ENCODE measurements at regions not wholly inside any gene's neighbourhood (a gene's known extent, or its start where the extent isn't known, plus 50 kb on each side); places are given as distances from the start of the nearest gene placed in this dataset.

GRCh38 chr9:105966834-105967233, 272.5 kb downstream of the TMEM38B start:
- Histone ChIP-seq H3K27me3 (replicated peaks; ENCODE audit: insufficient read depth) (no peaks in the 10 kb centered on the region), H3K4me1 (replicated peaks) (no peaks in the 10 kb centered on the region), H3K27ac (no peak overlapping the region), H3K9me3 (no peaks in the 10 kb centered on the region), H3K36me3 (no peaks in the 10 kb centered on the region), H3K4me3 (no peak overlapping the region)
- TF ChIP-seq, protein P1, sequence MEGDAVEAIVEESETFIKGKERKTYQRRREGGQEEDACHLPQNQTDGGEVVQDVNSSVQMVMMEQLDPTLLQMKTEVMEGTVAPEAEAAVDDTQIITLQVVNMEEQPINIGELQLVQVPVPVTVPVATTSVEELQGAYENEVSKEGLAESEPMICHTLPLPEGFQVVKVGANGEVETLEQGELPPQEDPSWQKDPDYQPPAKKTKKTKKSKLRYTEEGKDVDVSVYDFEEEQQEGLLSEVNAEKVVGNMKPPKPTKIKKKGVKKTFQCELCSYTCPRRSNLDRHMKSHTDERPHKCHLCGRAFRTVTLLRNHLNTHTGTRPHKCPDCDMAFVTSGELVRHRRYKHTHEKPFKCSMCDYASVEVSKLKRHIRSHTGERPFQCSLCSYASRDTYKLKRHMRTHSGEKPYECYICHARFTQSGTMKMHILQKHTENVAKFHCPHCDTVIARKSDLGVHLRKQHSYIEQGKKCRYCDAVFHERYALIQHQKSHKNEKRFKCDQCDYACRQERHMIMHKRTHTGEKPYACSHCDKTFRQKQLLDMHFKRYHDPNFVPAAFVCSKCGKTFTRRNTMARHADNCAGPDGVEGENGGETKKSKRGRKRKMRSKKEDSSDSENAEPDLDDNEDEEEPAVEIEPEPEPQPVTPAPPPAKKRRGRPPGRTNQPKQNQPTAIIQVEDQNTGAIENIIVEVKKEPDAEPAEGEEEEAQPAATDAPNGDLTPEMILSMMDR (IDR thresholded peaks at IDR 0.05): no peak
- no peak for TF ChIP-seq POLR2A (IDR thresholded peaks at IDR 0.05)
- intact Hi-C loops (cut with DNase I): no loop called here
- 69% methylated on average over 1 of the region's 1 CpG for WGBS
- DNase-seq (ENCODE audit: low spot score): no peak

DNA sequence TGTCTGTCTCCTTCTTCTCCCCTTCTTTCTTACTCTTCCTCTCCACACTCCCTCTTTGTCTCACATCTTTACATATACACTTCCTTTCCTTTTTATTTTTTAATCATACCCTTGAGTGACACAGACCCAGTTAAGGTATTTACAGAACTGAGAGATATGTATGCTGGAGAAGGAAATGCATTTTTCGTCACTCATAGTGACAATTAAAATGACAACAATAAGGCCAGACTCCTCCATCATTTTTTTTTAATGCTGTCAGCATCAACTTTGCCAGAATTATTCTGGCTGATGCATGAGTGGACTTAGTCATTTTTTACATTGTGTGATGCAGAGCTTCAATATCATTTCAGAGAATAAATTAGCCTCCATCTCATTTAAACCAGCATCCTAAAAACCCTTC, 272.9 kb downstream of the TMEM38B start:
- no peak for DNase-seq (ENCODE audit: low spot score)
- WGBS: 19% methylated on average over 1 of the region's 1 CpG
- intact Hi-C loops (cut with DNase I): no loop called here
- Histone ChIP-seq H3K27me3 (replicated peaks; ENCODE audit: insufficient read depth) (no peaks in the 10 kb centered on the region), H3K36me3 (no peaks in the 10 kb centered on the region), H3K4me3 (no peak overlapping the region), H3K9me3 (no peaks in the 10 kb centered on the region), H3K27ac (no peak overlapping the region), H3K4me1 (replicated peaks) (no peaks in the 10 kb centered on the region)
- no peak for TF ChIP-seq POLR2A (IDR thresholded peaks at IDR 0.05)
- TF ChIP-seq POLR2AphosphoS5 (IDR thresholded peaks at IDR 0.05): no peak
- TF ChIP-seq, protein P1 (IDR thresholded peaks at IDR 0.05): no peak

GRCh38 chr9:105967797-105968196, 273.5 kb downstream of the TMEM38B start:
- H3K4me1 ChIP-seq (replicated peaks): no peaks in the 10 kb centered on the region
- WGBS: 26% methylated on average over 2 of the region's 2 CpGs
- intact Hi-C loops (cut with DNase I): no loop called here
- no peak overlapping the region for H3K27ac ChIP-seq
- TF ChIP-seq POLR2AphosphoS5 (IDR thresholded peaks at IDR 0.05) (no peak), POLR2A (IDR thresholded peaks at IDR 0.05) (no peak)
- TF ChIP-seq, protein P1 (IDR thresholded peaks at IDR 0.05): no peak
- no peaks in the 10 kb centered on the region for H3K27me3 ChIP-seq (replicated peaks; ENCODE audit: insufficient read depth)
- no peak overlapping the region for H3K4me3 ChIP-seq
- H3K9me3 ChIP-seq: no peaks in the 10 kb centered on the region
- no peak for DNase-seq (ENCODE audit: low spot score)
- H3K36me3 ChIP-seq: no peaks in the 10 kb centered on the region

DNA sequence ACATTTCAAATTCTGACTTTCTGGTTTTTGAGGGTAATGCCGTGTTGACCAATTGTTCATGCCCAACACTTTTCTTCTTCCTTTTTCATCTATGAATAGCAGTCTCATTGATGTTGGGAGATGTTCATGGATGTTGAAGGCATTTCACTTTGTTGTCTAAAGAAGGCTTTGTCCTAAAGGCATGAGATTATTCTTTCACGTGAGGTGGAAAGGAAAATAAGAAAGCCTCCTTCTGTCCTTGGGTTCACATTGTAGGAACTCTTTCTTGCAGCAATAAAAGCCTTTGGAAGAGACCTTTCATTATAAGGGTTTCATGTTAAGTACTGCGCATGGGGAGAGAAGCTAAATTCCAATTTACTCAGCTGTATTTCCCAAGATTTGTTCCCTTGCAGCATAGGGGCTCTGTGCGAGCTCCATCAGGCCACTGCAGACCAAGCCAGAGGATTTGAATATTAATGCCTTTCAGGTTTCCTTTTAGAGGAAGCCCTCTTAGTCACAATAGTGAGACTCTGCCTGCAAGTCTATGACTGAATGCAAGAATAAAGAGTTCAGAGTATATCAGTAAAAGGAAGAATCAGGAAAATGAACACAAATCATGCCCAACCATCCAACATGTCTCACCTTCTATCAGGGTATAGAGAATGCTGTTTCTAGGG, 274.6 kb downstream of the TMEM38B start:
- no peak for TF ChIP-seq POLR2A (IDR thresholded peaks at IDR 0.05)
- no peak for TF ChIP-seq POLR2AphosphoS5 (IDR thresholded peaks at IDR 0.05)
- TF ChIP-seq, protein P1 (IDR thresholded peaks at IDR 0.05): no peak
- Histone ChIP-seq H3K4me3 (no peak overlapping the region), H3K36me3 (no peaks in the 10 kb centered on the region), H3K4me1 (replicated peaks) (no peaks in the 10 kb centered on the region), H3K27me3 (replicated peaks; ENCODE audit: insufficient read depth) (no peaks in the 10 kb centered on the region), H3K27ac (no peak overlapping the region), H3K9me3 (no peaks in the 10 kb centered on the region)
- no peak for DNase-seq (ENCODE audit: low spot score)
- WGBS: 93% methylated on average over 4 of the region's 4 CpGs
- intact Hi-C loops (cut with DNase I): no loop called here

- Histone ChIP-seq H3K4me1 (replicated peaks) (no peaks in the 10 kb centered on the region), H3K27ac (no peak overlapping the region), H3K27me3 (replicated peaks; ENCODE audit: insufficient read depth) (no peaks in the 10 kb centered on the region), H3K9me3 (no peaks in the 10 kb centered on the region), H3K4me3 (no peak overlapping the region), H3K36me3 (no peaks in the 10 kb centered on the region)
- TF ChIP-seq, protein P1 (IDR thresholded peaks at IDR 0.05): no peak
- no peak for TF ChIP-seq POLR2A (IDR thresholded peaks at IDR 0.05)
- no peak for TF ChIP-seq POLR2AphosphoS5 (IDR thresholded peaks at IDR 0.05)
- no peak for DNase-seq (ENCODE audit: low spot score)
- WGBS: 74% methylated on average over 1 of the region's 1 CpG
- intact Hi-C loops (cut with DNase I): no loop called here
These were observed 275.3 kb downstream of the TMEM38B start for GRCh38 chr9:105969636-105970035.
